Hepatocyte (in vitro differentiated cells): ENCODE measurements at regions not wholly inside any gene's neighbourhood (a gene's known extent, or its start where the extent isn't known, plus 50 kb on each side); places are given as distances from the start of the nearest gene placed in this dataset.

Experiments
- DNase-seq: peaks from one replicate; pipeline ENCODE4 v3.0.0-alpha.2; 2016; ENCODE audit warnings: low spot score
- H2AFZ ChIP-seq: fragments of 200-600 bp; sonication (generic); 2 replicates; pipeline ENCODE4 v1.6.0; 2016; ENCODE audit warnings: antibody characterized with exemption, mild to moderate bottlenecking
- H3K27ac ChIP-seq: fragments of 200-600 bp; sonication (generic); 2 replicates; pipeline ENCODE4 v1.5.1; 2016; ENCODE audit warnings: mild to moderate bottlenecking
- H3K27me3 ChIP-seq: fragments of 200-600 bp; sonication (generic); 2 replicates; pipeline ENCODE4 v1.6.1; 2016
- H3K36me3 ChIP-seq: fragments of 200-600 bp; sonication (generic); replicated peaks from 2 replicates; pipeline ENCODE4 v1.5.1; 2016; ENCODE audit warnings: low read depth; ENCODE audit not compliant: insufficient read depth
- H3K4me1 ChIP-seq: fragments of 200-600 bp; sonication (generic); 2 replicates; pipeline ENCODE4 v1.5.1; 2016; ENCODE audit warnings: mild to moderate bottlenecking, moderate library complexity; ENCODE audit not compliant: insufficient read depth
- H3K4me2 ChIP-seq: fragments of 200-600 bp; sonication (generic); 2 replicates; pipeline ENCODE4 v1.6.0; 2016
- H3K4me3 ChIP-seq: fragments of 200-600 bp; sonication (generic); 2 replicates; pipeline ENCODE4 v1.5.1; 2016; ENCODE audit warnings: mild to moderate bottlenecking
- H3K79me2 ChIP-seq: fragments of 200-600 bp; sonication (generic); 2 replicates; pipeline ENCODE4 v1.6.0; 2017; ENCODE audit warnings: mild to moderate bottlenecking
- H3K9me2 ChIP-seq: fragments of 200-600 bp; sonication (generic); replicated peaks from 2 replicates; pipeline ENCODE4 v1.6.0; 2017; ENCODE audit warnings: mild to moderate bottlenecking; ENCODE audit not compliant: insufficient read depth
- H3K9me3 ChIP-seq: fragments of 200-600 bp; sonication (generic); 2 replicates; pipeline ENCODE4 v1.5.1; 2016; ENCODE audit warnings: low read depth, mild to moderate bottlenecking
- H4K20me1 ChIP-seq: fragments of 200-600 bp; sonication (generic); 2 replicates; pipeline ENCODE4 v1.6.0; 2016; ENCODE audit warnings: mild to moderate bottlenecking; ENCODE audit not compliant: insufficient read depth, poor library complexity, severe bottlenecking
- CTCF ChIP-seq: fragments of 200-600 bp; sonication (generic); IDR thresholded peaks from 2 replicates; pipeline ENCODE4 v1.5.1; 2016; ENCODE audit warnings: antibody characterized with exemption, mild to moderate bottlenecking; ENCODE audit not compliant: poor library complexity
- EZH2 ChIP-seq: fragments of 200-600 bp; sonication (generic); IDR thresholded peaks from 2 replicates; pipeline ENCODE4 v1.6.1; 2016; ENCODE audit warnings: antibody characterized with exemption, mild to moderate bottlenecking, borderline replicate concordance
- EZH2phosphoT487 ChIP-seq: fragments of 200-600 bp; sonication (generic); IDR thresholded peaks from one replicate; pipeline ENCODE4 v1.6.1; 2018; ENCODE audit warnings: antibody characterized with exemption, mild to moderate bottlenecking, low read depth, moderate library complexity; ENCODE audit not compliant: unreplicated experiment, severe bottlenecking
- WGBS: methylation state at CpG from one replicate; pipeline ENCODE4 v1.1.6; 2016; ENCODE audit warnings: low lambda C conversion rate; ENCODE audit errors: missing lambda C conversion rate; 5-methylcytosine and 5-hydroxymethylcytosine counted together

GRCh38 chr2:114238910-114239559 is 203.4 kb upstream of the DPP10 start:
- H4K20me1 ChIP-seq: no peaks in the 10 kb centered on the region
- no peaks in the 10 kb centered on the region for H3K27me3 ChIP-seq
- H3K27ac ChIP-seq: no peak overlapping the region
- no peaks in the 10 kb centered on the region for H3K9me2 ChIP-seq
- H3K4me1 ChIP-seq: no peaks in the 10 kb centered on the region
- no peak for DNase-seq
- H3K4me3 ChIP-seq: no peak overlapping the region
- H2AFZ ChIP-seq: no peak overlapping the region
- H3K9me3 ChIP-seq: no peaks in the 10 kb centered on the region
- H3K36me3 ChIP-seq: no peaks in the 10 kb centered on the region
- WGBS: 54% methylated on average over 3 of the region's 3 CpGs
- no peak overlapping the region for H3K4me2 ChIP-seq
- TF ChIP-seq EZH2: no peak
- no peak for TF ChIP-seq EZH2phosphoT487
- no peak for TF ChIP-seq CTCF
- H3K79me2 ChIP-seq: no peaks in the 10 kb centered on the region

GRCh38 chr2:114248648-114249047 is 193.8 kb upstream of the DPP10 start:
- H3K4me3 ChIP-seq: no peak overlapping the region
- H3K27me3 ChIP-seq: no peaks in the 10 kb centered on the region
- H4K20me1 ChIP-seq: no peaks in the 10 kb centered on the region
- no peak overlapping the region for H3K27ac ChIP-seq
- H2AFZ ChIP-seq: no peak overlapping the region
- WGBS: 85% methylated on average over 3 of the region's 3 CpGs
- no peaks in the 10 kb centered on the region for H3K4me1 ChIP-seq
- H3K36me3 ChIP-seq: no peaks in the 10 kb centered on the region
- H3K9me2 ChIP-seq: no peaks in the 10 kb centered on the region
- TF ChIP-seq EZH2phosphoT487 (no peak), EZH2 (no peak), CTCF (no peak)
- no peak for DNase-seq
- no peaks in the 10 kb centered on the region for H3K79me2 ChIP-seq
- no peak overlapping the region for H3K4me2 ChIP-seq
- no peaks in the 10 kb centered on the region for H3K9me3 ChIP-seq

GRCh38 chr2:114252713-114253112 is 189.7 kb upstream of the DPP10 start:
- H3K79me2 ChIP-seq: no peaks in the 10 kb centered on the region
- H3K9me3 ChIP-seq: no peaks in the 10 kb centered on the region
- H3K4me1 ChIP-seq: no peaks in the 10 kb centered on the region
- no peak overlapping the region for H3K4me3 ChIP-seq
- no peak overlapping the region for H2AFZ ChIP-seq
- H3K27me3 ChIP-seq: no peaks in the 10 kb centered on the region
- no peak overlapping the region for H3K4me2 ChIP-seq
- no peak for DNase-seq
- no peaks in the 10 kb centered on the region for H4K20me1 ChIP-seq
- no peaks in the 10 kb centered on the region for H3K36me3 ChIP-seq
- H3K9me2 ChIP-seq: no peaks in the 10 kb centered on the region
- WGBS: 85% methylated on average over 1 of the region's 1 CpG
- no peak overlapping the region for H3K27ac ChIP-seq
- TF ChIP-seq EZH2phosphoT487 (no peak), CTCF (no peak), EZH2 (no peak)

GRCh38 chr2:114254875-114255274 is 187.6 kb upstream of the DPP10 start:
- Histone ChIP-seq H3K4me3 (no peak overlapping the region), H4K20me1 (no peaks in the 10 kb centered on the region), H3K27ac (no peak overlapping the region), H3K9me3 (no peaks in the 10 kb centered on the region), H2AFZ (no peak overlapping the region), H3K4me1 (no peaks in the 10 kb centered on the region), H3K9me2 (no peaks in the 10 kb centered on the region), H3K36me3 (no peaks in the 10 kb centered on the region), H3K79me2 (no peaks in the 10 kb centered on the region), H3K27me3 (no peaks in the 10 kb centered on the region), H3K4me2 (no peak overlapping the region)
- WGBS: 86% methylated on average over 2 of the region's 2 CpGs
- TF ChIP-seq EZH2phosphoT487 (no peak), EZH2 (no peak), CTCF (no peak)
- no peak for DNase-seq
